Astrocyte (in vitro differentiated cells and primary cell): ENCODE measurements at regions not wholly inside any gene's neighbourhood (a gene's known extent, or its start where the extent isn't known, plus 50 kb on each side); places are given as distances from the start of the nearest gene placed in this dataset.

Experiments
- DNase-seq: peaks from one replicate; pipeline ENCODE4 v3.0.0-alpha.2; 2010; ENCODE audit warnings: low read depth
- FAIRE-seq: peaks from 2 replicates; lab custom pipeline; 2011; peaks lifted over from hg19 to GRCh38; lab: Jason Lieb, UNC
- H2AFZ ChIP-seq: 2 replicates; pipeline ENCODE4 v1.6.0; 2012; ENCODE audit warnings: low read depth, low read length, inconsistent platforms
- H3K27ac ChIP-seq: 2 replicates; pipeline ENCODE4 v1.5.1; 2011; ENCODE audit warnings: low read depth, low read length, inconsistent platforms
- H3K27me3 ChIP-seq: 2 replicates; pipeline ENCODE4 v1.6.0; 2011; ENCODE audit warnings: low read length, inconsistent platforms; ENCODE audit not compliant: insufficient read depth
- H3K36me3 ChIP-seq: 2 replicates; pipeline ENCODE4 v1.5.1; 2011; ENCODE audit warnings: low read length, inconsistent platforms; ENCODE audit not compliant: insufficient read depth
- H3K4me1 ChIP-seq: 2 replicates; pipeline ENCODE4 v1.5.1; 2011; ENCODE audit warnings: low read length, inconsistent platforms; ENCODE audit not compliant: insufficient read depth
- H3K4me2 ChIP-seq: 2 replicates; pipeline ENCODE4 v1.6.0; 2012; ENCODE audit warnings: low read length, inconsistent platforms
- H3K4me3 ChIP-seq: 2 replicates; pipeline ENCODE4 v1.5.1; 2011; ENCODE audit warnings: low read depth, mild to moderate bottlenecking, low read length, inconsistent platforms; ENCODE audit not compliant: insufficient read depth
- H3K79me2 ChIP-seq: 2 replicates; pipeline ENCODE4 v1.6.0; 2012; ENCODE audit warnings: mild to moderate bottlenecking, low read length, inconsistent platforms; ENCODE audit not compliant: insufficient read depth
- H3K9ac ChIP-seq: 2 replicates; pipeline ENCODE4 v1.6.0; 2012; ENCODE audit warnings: mild to moderate bottlenecking, low read length, inconsistent platforms
- H3K9me3 ChIP-seq: 2 replicates; pipeline ENCODE4 v1.5.1; 2012; ENCODE audit warnings: low read depth, mild to moderate bottlenecking, low read length, inconsistent platforms; ENCODE audit not compliant: insufficient read depth
- H4K20me1 ChIP-seq: 2 replicates; pipeline ENCODE4 v1.6.0; 2012; ENCODE audit warnings: low read length, inconsistent platforms; ENCODE audit not compliant: insufficient read depth
- H3K27ac Mint-ChIP-seq: one replicate; pipeline ENCODE4 v1.8.0; 2021; ENCODE audit warnings: mild to moderate bottlenecking, mixed read lengths; ENCODE audit not compliant: unreplicated experiment
- H3K27me3 Mint-ChIP-seq: one replicate; pipeline ENCODE4 v1.8.0; 2021; ENCODE audit warnings: low read depth, mixed read lengths; ENCODE audit not compliant: unreplicated experiment
- H3K36me3 Mint-ChIP-seq: one replicate; pipeline ENCODE4 v1.8.0; 2021; ENCODE audit warnings: low read depth, mixed read lengths; ENCODE audit not compliant: unreplicated experiment
- H3K4me1 Mint-ChIP-seq: one replicate; pipeline ENCODE4 v1.8.0; 2021; ENCODE audit warnings: low read depth, mixed read lengths; ENCODE audit not compliant: unreplicated experiment
- H3K4me3 Mint-ChIP-seq: one replicate; pipeline ENCODE4 v1.8.0; 2021; ENCODE audit warnings: mild to moderate bottlenecking, moderate library complexity, mixed read lengths; ENCODE audit not compliant: unreplicated experiment
- H3K9me3 Mint-ChIP-seq: one replicate; pipeline ENCODE4 v1.8.0; 2021; ENCODE audit warnings: mild to moderate bottlenecking, mixed read lengths; ENCODE audit not compliant: unreplicated experiment
- CTCF ChIP-seq: IDR thresholded peaks from 2 replicates; pipeline ENCODE4 v1.5.1; 2011; ENCODE audit warnings: low read depth, mild to moderate bottlenecking, inconsistent platforms, low read length, moderate library complexity; ENCODE audit not compliant: insufficient read depth
- EZH2 ChIP-seq: IDR thresholded peaks from 2 replicates; pipeline ENCODE4 v1.6.1; 2012; ENCODE audit warnings: mild to moderate bottlenecking, low read length, inconsistent platforms; ENCODE audit not compliant: insufficient read depth

GRCh38 chr4:18695733-18696527, 674.4 kb upstream of the LCORL start:
- no peaks in the 10 kb centered on the region for H3K9me3 ChIP-seq
- Mint-ChIP-seq H3K9me3 (no peaks in the 10 kb centered on the region), H3K27ac (no peak overlapping the region), H3K27me3 (peaks cover 7% of the 10 kb centered on the region), H3K4me1 (peaks cover 5% of the 10 kb centered on the region), H3K36me3 (no peaks in the 10 kb centered on the region), H3K4me3 (no peak overlapping the region)
- no peak overlapping the region for H3K9ac ChIP-seq
- FAIRE-seq, result no peak
- H3K4me3 ChIP-seq, result no peak overlapping the region
- no peaks in the 10 kb centered on the region for H3K27me3 ChIP-seq
- no peaks in the 10 kb centered on the region for H3K79me2 ChIP-seq
- no peaks in the 10 kb centered on the region for H4K20me1 ChIP-seq
- no peak overlapping the region for H3K27ac ChIP-seq
- TF ChIP-seq EZH2, result no peak
- TF ChIP-seq CTCF, result no peak
- no peaks in the 10 kb centered on the region for H3K4me1 ChIP-seq
- H2AFZ ChIP-seq, result no peak overlapping the region
- DNase-seq, result no peak
- H3K36me3 ChIP-seq, result no peaks in the 10 kb centered on the region
- no peak overlapping the region for H3K4me2 ChIP-seq

DNA sequence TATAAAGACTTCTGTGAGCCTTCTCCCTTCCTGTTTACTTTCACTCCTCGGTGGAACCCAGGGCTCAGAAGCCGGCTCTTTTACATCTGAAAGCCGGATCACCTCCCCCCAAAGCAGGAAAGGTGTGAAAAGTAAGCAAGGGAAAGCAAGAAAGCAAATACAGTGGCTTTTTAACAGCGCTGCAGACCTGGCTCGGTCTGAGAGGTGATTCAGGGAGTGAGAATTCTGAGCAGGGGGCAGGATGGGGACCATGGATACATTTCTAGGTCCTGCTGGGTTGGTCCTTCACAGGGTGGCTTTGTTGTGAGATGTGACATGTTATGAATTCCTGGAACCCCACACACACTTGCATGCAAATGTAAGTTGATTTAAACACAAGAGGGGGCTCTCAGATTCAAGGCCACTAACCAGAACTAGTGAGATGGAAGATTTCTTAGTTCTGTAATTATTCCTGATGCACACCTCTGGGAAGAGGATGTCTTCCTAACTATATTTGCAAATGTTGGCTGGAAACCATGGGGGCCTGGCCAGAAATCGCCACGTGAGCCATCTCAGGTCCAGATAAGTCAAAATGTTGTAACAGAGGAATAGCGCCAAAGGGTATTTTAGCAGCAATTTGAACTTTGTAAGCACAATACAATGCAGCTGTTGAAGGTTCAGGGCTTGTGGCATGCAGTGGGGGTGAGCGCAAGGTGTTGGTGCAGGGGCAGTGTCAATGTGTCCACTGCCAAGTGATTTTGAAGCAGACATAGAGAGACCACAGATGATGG, 670.1 kb upstream of the LCORL start:
- no peaks in the 10 kb centered on the region for H3K79me2 ChIP-seq
- no peak for DNase-seq
- no peaks in the 10 kb centered on the region for H3K27me3 ChIP-seq
- H3K36me3 Mint-ChIP-seq, result no peaks in the 10 kb centered on the region
- peaks cover 5% of the 10 kb centered on the region for H3K4me1 Mint-ChIP-seq
- peaks cover under 1% of the 10 kb centered on the region for H3K4me1 ChIP-seq
- no peaks in the 10 kb centered on the region for H3K9me3 ChIP-seq
- H3K4me3 ChIP-seq, result no peak overlapping the region
- H3K9me3 Mint-ChIP-seq, result no peaks in the 10 kb centered on the region
- H3K9ac ChIP-seq, result no peak overlapping the region
- no peak overlapping the region for H3K27ac Mint-ChIP-seq
- no peak for FAIRE-seq
- H3K4me3 Mint-ChIP-seq, result no peak overlapping the region
- no peaks in the 10 kb centered on the region for H3K27me3 Mint-ChIP-seq
- peak overlapping the region; percentile 73 for H2AFZ ChIP-seq
- peak overlapping the region; percentile 44 for H3K4me2 ChIP-seq
- no peaks in the 10 kb centered on the region for H3K36me3 ChIP-seq
- TF ChIP-seq EZH2 (no peak), CTCF (no peak)
- no peak overlapping the region for H3K27ac ChIP-seq
- H4K20me1 ChIP-seq, result no peaks in the 10 kb centered on the region
